GM12891 (cell line): ENCODE measurements at regions not wholly inside any gene's neighbourhood (a gene's known extent, or its start where the extent isn't known, plus 50 kb on each side); places are given as distances from the start of the nearest gene placed in this dataset.

Experiments
- POLR2A ChIP-seq: IDR thresholded peaks from 2 replicates; pipeline ENCODE4 v1.6.1; 2011; ENCODE audit warnings: low read depth, low read length, control low read depth
- POLR2AphosphoS5 ChIP-seq: IDR thresholded peaks from 2 replicates; pipeline ENCODE4 v1.6.1; 2011; ENCODE audit warnings: low read depth, low read length, control low read depth
- SPI1 ChIP-seq: IDR thresholded peaks from 2 replicates; pipeline ENCODE4 v1.6.1; 2011; ENCODE audit warnings: low read depth, low read length, control low read depth
- TAF1 ChIP-seq: IDR thresholded peaks from 2 replicates; pipeline ENCODE4 v1.6.1; 2011; ENCODE audit warnings: low read depth, low read length, control low read depth

- TF ChIP-seq POLR2A (no peak), TAF1 (no peak), POLR2AphosphoS5 (no peak), SPI1 (no peak)
Observed at GRCh38 chr6:40247516-40248115, 313.4 kb upstream of the MOCS1 start.
